SK-N-SH (cell line): ENCODE measurements at regions not wholly inside any gene's neighbourhood (a gene's known extent, or its start where the extent isn't known, plus 50 kb on each side); places are given as distances from the start of the nearest gene placed in this dataset.

ENCODE experiments used
- CTCF ChIA-PET: fragments of 300-600, 350-600 bp; formaldehyde crosslinking; extraction: SDS; loops from one replicate; lab custom pipeline; 2021; lab: Yijun Ruan, JAX
- POLR2A ChIA-PET: fragments of 350-600 bp; sonication (Branson Sonifier 250); formaldehyde crosslinking; extraction: SDS; loops from one replicate; lab custom pipeline; 2020; ENCODE audit warnings: antibody characterized with exemption, inconsistent platforms; lab: Yijun Ruan, JAX
- DNase-seq: peaks from one replicate; pipeline ENCODE4 v3.0.0; 2012
- H2AFZ ChIP-seq: fragments of 200-600 bp; sonication (generic); 2 replicates; pipeline ENCODE4 v1.8.1; 2016; ENCODE audit warnings: antibody characterized with exemption, mild to moderate bottlenecking, low read depth
- H3F3A ChIP-seq: fragments of 200-600 bp; sonication (generic); replicated peaks from 2 replicates; pipeline ENCODE3; 2016; ENCODE audit warnings: antibody characterized with exemption, mild to moderate bottlenecking; ENCODE audit not compliant: insufficient read depth
- H3K27ac ChIP-seq, 2 experiments: fragments of 200-500 bp in 1 of 2; fragments of 200-600 bp in 1 of 2; sonication (Bioruptor generic) in 1 of 2; sonication (generic), shearing (Covaris generic) in 1 of 2; 2 replicates each; pipeline versions ENCODE4 v1.5.1 to v1.6.1; 2014 to 2016; ENCODE audit warnings: low read depth in 2 of 2, inconsistent platforms in 1 of 2, low read length in 1 of 2, mild to moderate bottlenecking in 1 of 2, mixed read lengths in 1 of 2
- H3K27me3 ChIP-seq: fragments of 200-600 bp; sonication (generic), shearing (Covaris generic); 2 replicates; pipeline ENCODE4 v1.6.1; 2016; ENCODE audit warnings: mixed run types; ENCODE audit not compliant: insufficient read depth
- H3K36me3 ChIP-seq, 2 experiments: fragments of 200-500 bp in 1 of 2; fragments of 200-600 bp in 1 of 2; sonication (Bioruptor generic) in 1 of 2; sonication (generic) in 1 of 2; replicated peaks in 1 of 2; 2 replicates each; pipeline versions ENCODE3 to v1.5.1; 2014 to 2016; ENCODE audit warnings: low read length in 1 of 2, mild to moderate bottlenecking in 1 of 2; ENCODE audit not compliant: insufficient read depth in 2 of 2, control insufficient read depth in 1 of 2
- H3K4me1 ChIP-seq, 2 experiments: fragments of 200-500 bp in 1 of 2; fragments of 200-600 bp in 1 of 2; sonication (Bioruptor generic) in 1 of 2; sonication (generic), shearing (Covaris generic) in 1 of 2; 2 replicates each; pipeline versions ENCODE4 v1.5.1 to v1.6.1; 2014 to 2016; ENCODE audit warnings: low read depth in 1 of 2, low read length in 1 of 2, mixed run types in 1 of 2; ENCODE audit not compliant: insufficient read depth in 2 of 2, control insufficient read depth in 1 of 2
- H3K4me2 ChIP-seq: fragments of 200-600 bp; sonication (generic), shearing (Covaris generic); 2 replicates; pipeline ENCODE4 v1.6.1; 2017; ENCODE audit warnings: mixed run types
- H3K4me3 ChIP-seq, 2 experiments: fragments of 200-500 bp in 1 of 2; fragments of 200-600 bp in 1 of 2; sonication (Bioruptor generic) in 1 of 2; sonication (generic), shearing (Covaris generic) in 1 of 2; 2 replicates each; pipeline versions ENCODE4 v1.5.1 to v1.8.1; 2014 to 2016; ENCODE audit warnings: low read depth in 2 of 2, inconsistent platforms in 1 of 2, low read length in 1 of 2, mild to moderate bottlenecking in 1 of 2, mixed read lengths in 1 of 2, moderate library complexity in 1 of 2
- H3K79me2 ChIP-seq: fragments of 200-600 bp; sonication (generic); 2 replicates; pipeline ENCODE4 v1.8.1; 2017; ENCODE audit warnings: mild to moderate bottlenecking; ENCODE audit not compliant: insufficient read depth
- H3K9ac ChIP-seq: fragments of 200-600 bp; sonication (generic); 2 replicates; pipeline ENCODE4 v1.6.1; 2017; ENCODE audit warnings: mixed run types
- H3K9me2 ChIP-seq: fragments of 200-600 bp; sonication (generic); 2 replicates; pipeline ENCODE4 v1.6.1; 2017; ENCODE audit warnings: mixed run types
- H3K9me3 ChIP-seq: fragments of 200-600 bp; sonication (generic); 2 replicates; pipeline ENCODE4 v1.6.1; 2017; ENCODE audit warnings: mixed run types, mild to moderate bottlenecking, moderate library complexity
- H4K20me1 ChIP-seq: fragments of 200-600 bp; sonication (generic); 2 replicates; pipeline ENCODE4 v1.6.1; 2017; ENCODE audit warnings: mild to moderate bottlenecking, mixed run types; ENCODE audit not compliant: insufficient read depth
- CHD2 ChIP-seq: fragments of 150-350 bp; IDR thresholded peaks from 2 replicates; pipeline ENCODE4 v1.6.1; 2018; ENCODE audit warnings: low read length; ENCODE audit not compliant: partially characterized antibody
- EP300 ChIP-seq, 2 experiments: IDR thresholded peaks; 2 replicates each; pipeline versions ENCODE4 v1.4.0 to v1.6.1; 2012; ENCODE audit warnings: borderline replicate concordance in 1 of 2, low read depth in 1 of 2, low read length in 1 of 2
- EZH2phosphoT487 ChIP-seq: fragments of 200-600 bp; sonication (generic); IDR thresholded peaks from 2 replicates; pipeline ENCODE4 v1.6.1; 2017; ENCODE audit warnings: low read depth, mixed run types, mild to moderate bottlenecking, antibody characterized with exemption, moderate library complexity, borderline replicate concordance
- FOSL2 ChIP-seq: IDR thresholded peaks from 2 replicates; pipeline ENCODE4 v1.4.0; 2012; ENCODE audit warnings: low read depth, mild to moderate bottlenecking, moderate library complexity, borderline replicate concordance
- FOXJ3 ChIP-seq: sonication (generic); formaldehyde crosslinking; IDR thresholded peaks from 2 replicates; pipeline ENCODE4 v1.5.1; 2020; ENCODE audit warnings: mild to moderate bottlenecking, missing genetic modification reagents
- FOXM1 ChIP-seq: IDR thresholded peaks from 2 replicates; pipeline ENCODE4 v1.4.0; 2012; ENCODE audit warnings: low read depth, mild to moderate bottlenecking
- IRF3 ChIP-seq: fragments of 150-350 bp; IDR thresholded peaks from 2 replicates; pipeline ENCODE4 v1.6.1; 2016; ENCODE audit warnings: mild to moderate bottlenecking, low read depth, low read length
- JUND ChIP-seq: IDR thresholded peaks from 2 replicates; pipeline ENCODE4 v1.4.0; 2012
- MEF2A ChIP-seq: IDR thresholded peaks from 2 replicates; pipeline ENCODE4 v1.4.0; 2012; ENCODE audit warnings: low read depth, borderline replicate concordance
- NRF1 ChIP-seq: IDR thresholded peaks from 2 replicates; pipeline ENCODE4 v1.6.1; 2012; ENCODE audit warnings: low read depth, mild to moderate bottlenecking, low read length
- POLR2AphosphoS5 ChIP-seq: IDR thresholded peaks from 2 replicates; pipeline ENCODE4 v1.6.1; 2012; ENCODE audit warnings: low read depth, low read length
- RCOR1 ChIP-seq: fragments of 150-350 bp; IDR thresholded peaks from 2 replicates; pipeline ENCODE4 v1.6.1; 2017; ENCODE audit warnings: antibody characterized with exemption, low read length
- RXRA ChIP-seq: IDR thresholded peaks from 2 replicates; pipeline ENCODE4 v1.4.0; 2012; ENCODE audit warnings: low read depth, mild to moderate bottlenecking, borderline replicate concordance
- SMC3 ChIP-seq: IDR thresholded peaks from 2 replicates; pipeline ENCODE4 v1.6.1; 2012; ENCODE audit warnings: low read depth, low read length, improper control_type of control experiment
- TEAD4 ChIP-seq: IDR thresholded peaks from 2 replicates; pipeline ENCODE4 v1.4.0; 2012; ENCODE audit warnings: mild to moderate bottlenecking, borderline replicate concordance; ENCODE audit not compliant: insufficient read depth
- YY1 ChIP-seq: IDR thresholded peaks from 2 replicates; pipeline ENCODE4 v1.4.0; 2012; ENCODE audit warnings: low read depth, mild to moderate bottlenecking
- WGBS: methylation state at CpG from one replicate; pipeline ENCODE4 v1.1.6; 2017; ENCODE audit warnings: low lambda C conversion rate; 5-methylcytosine and 5-hydroxymethylcytosine counted together
- TF ChIP-seq, protein P1 (sequence below): IDR thresholded peaks from 2 replicates; pipeline ENCODE4 v1.6.1; 2012; ENCODE audit warnings: mild to moderate bottlenecking, low read depth, low read length, moderate library complexity
- TF ChIP-seq, protein P2 (sequence below): IDR thresholded peaks from 2 replicates; pipeline ENCODE4 v1.4.0; 2012; ENCODE audit warnings: low read depth
- TF ChIP-seq, protein P3 (sequence below): IDR thresholded peaks from 2 replicates; pipeline ENCODE4 v1.4.0; 2012; ENCODE audit warnings: low read depth, borderline replicate concordance
- TF ChIP-seq, protein P4 (sequence below): fragments of 150-350 bp; IDR thresholded peaks from 2 replicates; pipeline ENCODE4 v1.6.1; 2017; ENCODE audit warnings: antibody characterized with exemption, low read length, low read depth, borderline replicate concordance

- Histone ChIP-seq H3K9me3 (no peaks in the 10 kb centered on the region), H3F3A (no peaks in the 10 kb centered on the region), H3K27me3 (no peaks in the 10 kb centered on the region), H3K4me3 (no peak overlapping the region), H3K4me2 (no peak overlapping the region), H2AFZ (no peak overlapping the region), H3K36me3 (no peaks in the 10 kb centered on the region), H3K79me2 (no peaks in the 10 kb centered on the region), H3K27ac (no peak overlapping the region), H4K20me1 (no peaks in the 10 kb centered on the region), H3K9me2 (no peaks in the 10 kb centered on the region), H3K4me1 (no peaks in the 10 kb centered on the region), H3K9ac (no peak overlapping the region)
- WGBS = 64% methylated on average over 3 of the region's 3 CpGs
- no peak for DNase-seq
- POLR2A ChIA-PET = no interaction called here
- CTCF ChIA-PET = no interaction called here
- TF ChIP-seq FOXJ3 (no peak), FOSL2 (no peak), RCOR1 (no peak), TEAD4 (no peak), EP300 (IDR thresholded peaks at IDR 0.05; ENCODE audit: borderline replicate concordance in 1 of 2, low read depth in 1 of 2, low read length in 1 of 2) (no peak), IRF3 (no peak), MEF2A (no peak), RXRA (no peak), NRF1 (no peak), CHD2 (no peak), EZH2phosphoT487 (no peak), JUND (no peak), YY1 (no peak), FOXM1 (no peak), SMC3 (no peak), POLR2AphosphoS5 (no peak)
- TF ChIP-seq, protein P1, sequence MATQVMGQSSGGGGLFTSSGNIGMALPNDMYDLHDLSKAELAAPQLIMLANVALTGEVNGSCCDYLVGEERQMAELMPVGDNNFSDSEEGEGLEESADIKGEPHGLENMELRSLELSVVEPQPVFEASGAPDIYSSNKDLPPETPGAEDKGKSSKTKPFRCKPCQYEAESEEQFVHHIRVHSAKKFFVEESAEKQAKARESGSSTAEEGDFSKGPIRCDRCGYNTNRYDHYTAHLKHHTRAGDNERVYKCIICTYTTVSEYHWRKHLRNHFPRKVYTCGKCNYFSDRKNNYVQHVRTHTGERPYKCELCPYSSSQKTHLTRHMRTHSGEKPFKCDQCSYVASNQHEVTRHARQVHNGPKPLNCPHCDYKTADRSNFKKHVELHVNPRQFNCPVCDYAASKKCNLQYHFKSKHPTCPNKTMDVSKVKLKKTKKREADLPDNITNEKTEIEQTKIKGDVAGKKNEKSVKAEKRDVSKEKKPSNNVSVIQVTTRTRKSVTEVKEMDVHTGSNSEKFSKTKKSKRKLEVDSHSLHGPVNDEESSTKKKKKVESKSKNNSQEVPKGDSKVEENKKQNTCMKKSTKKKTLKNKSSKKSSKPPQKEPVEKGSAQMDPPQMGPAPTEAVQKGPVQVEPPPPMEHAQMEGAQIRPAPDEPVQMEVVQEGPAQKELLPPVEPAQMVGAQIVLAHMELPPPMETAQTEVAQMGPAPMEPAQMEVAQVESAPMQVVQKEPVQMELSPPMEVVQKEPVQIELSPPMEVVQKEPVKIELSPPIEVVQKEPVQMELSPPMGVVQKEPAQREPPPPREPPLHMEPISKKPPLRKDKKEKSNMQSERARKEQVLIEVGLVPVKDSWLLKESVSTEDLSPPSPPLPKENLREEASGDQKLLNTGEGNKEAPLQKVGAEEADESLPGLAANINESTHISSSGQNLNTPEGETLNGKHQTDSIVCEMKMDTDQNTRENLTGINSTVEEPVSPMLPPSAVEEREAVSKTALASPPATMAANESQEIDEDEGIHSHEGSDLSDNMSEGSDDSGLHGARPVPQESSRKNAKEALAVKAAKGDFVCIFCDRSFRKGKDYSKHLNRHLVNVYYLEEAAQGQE = no peak
- TF ChIP-seq, protein P2, sequence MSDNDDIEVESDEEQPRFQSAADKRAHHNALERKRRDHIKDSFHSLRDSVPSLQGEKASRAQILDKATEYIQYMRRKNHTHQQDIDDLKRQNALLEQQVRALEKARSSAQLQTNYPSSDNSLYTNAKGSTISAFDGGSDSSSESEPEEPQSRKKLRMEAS = no peak
- TF ChIP-seq, protein P3, sequence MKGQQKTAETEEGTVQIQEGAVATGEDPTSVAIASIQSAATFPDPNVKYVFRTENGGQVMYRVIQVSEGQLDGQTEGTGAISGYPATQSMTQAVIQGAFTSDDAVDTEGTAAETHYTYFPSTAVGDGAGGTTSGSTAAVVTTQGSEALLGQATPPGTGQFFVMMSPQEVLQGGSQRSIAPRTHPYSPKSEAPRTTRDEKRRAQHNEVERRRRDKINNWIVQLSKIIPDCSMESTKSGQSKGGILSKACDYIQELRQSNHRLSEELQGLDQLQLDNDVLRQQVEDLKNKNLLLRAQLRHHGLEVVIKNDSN = no peak
- TF ChIP-seq, protein P4, sequence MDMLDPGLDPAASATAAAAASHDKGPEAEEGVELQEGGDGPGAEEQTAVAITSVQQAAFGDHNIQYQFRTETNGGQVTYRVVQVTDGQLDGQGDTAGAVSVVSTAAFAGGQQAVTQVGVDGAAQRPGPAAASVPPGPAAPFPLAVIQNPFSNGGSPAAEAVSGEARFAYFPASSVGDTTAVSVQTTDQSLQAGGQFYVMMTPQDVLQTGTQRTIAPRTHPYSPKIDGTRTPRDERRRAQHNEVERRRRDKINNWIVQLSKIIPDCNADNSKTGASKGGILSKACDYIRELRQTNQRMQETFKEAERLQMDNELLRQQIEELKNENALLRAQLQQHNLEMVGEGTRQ = no peak
These were observed 133.3 kb upstream of the SLC10A2 start for GRCh38 chr13:103199380-103200088.
